ENCODE measurements at regions not wholly inside any gene's neighbourhood (a gene's known extent, or its start where the extent isn't known, plus 50 kb on each side); places are given as distances from the start of the nearest gene placed in this dataset.

GRCh38 chr14:76576047-76576741, 185.1 kb upstream of the VASH1 start:
- TF ChIP-seq POLR2AphosphoS5 (IDR thresholded peaks at IDR 0.05) (no peak), POLR2A (IDR thresholded peaks at IDR 0.05) (no peak), EP300 (IDR thresholded peaks at IDR 0.05) (no peak), CTCF (IDR thresholded peaks at IDR 0.05) (no peak)
- no peak for DNase-seq (ENCODE audit: low spot score in 2 of 2)
- Histone ChIP-seq H3K27me3 (peaks cover 8% of the 10 kb centered on the region), H3K4me3 (no peak overlapping the region), H3K36me3 (no peaks in the 10 kb centered on the region), H3K4me1 (peaks cover 4% of the 10 kb centered on the region), H3K9me3 (no peaks in the 10 kb centered on the region), H3K27ac (no peak overlapping the region)
- 61% methylated on average over 8 of the region's 8 CpGs for WGBS

- DNase-seq (ENCODE audit: low spot score in 2 of 2) = no peak
- WGBS = 97% methylated on average over 2 of the region's 2 CpGs
- Histone ChIP-seq H3K4me3 (no peak overlapping the region), H3K9me3 (no peaks in the 10 kb centered on the region), H3K4me1 (peaks cover 4% of the 10 kb centered on the region), H3K27me3 (peaks cover 7% of the 10 kb centered on the region), H3K36me3 (no peaks in the 10 kb centered on the region), H3K27ac (no peak overlapping the region)
- no peak for TF ChIP-seq POLR2AphosphoS5 (IDR thresholded peaks at IDR 0.05)
- TF ChIP-seq CTCF (IDR thresholded peaks at IDR 0.05) = no peak
- TF ChIP-seq POLR2A (IDR thresholded peaks at IDR 0.05) = no peak
- TF ChIP-seq EP300 (IDR thresholded peaks at IDR 0.05) = no peak
These were observed 184.2 kb upstream of the VASH1 start for GRCh38 chr14:76577090-76577489.

- Histone ChIP-seq H3K4me3 (no peak overlapping the region), H3K9me3 (no peaks in the 10 kb centered on the region), H3K27ac (no peak overlapping the region), H3K27me3 (peaks cover 5% of the 10 kb centered on the region), H3K36me3 (no peaks in the 10 kb centered on the region), H3K4me1 (peaks cover 4% of the 10 kb centered on the region)
- no peak for DNase-seq (ENCODE audit: low spot score in 2 of 2)
- 84% methylated on average over 3 of the region's 3 CpGs for WGBS
- TF ChIP-seq EP300 (IDR thresholded peaks at IDR 0.05) (no peak), CTCF (IDR thresholded peaks at IDR 0.05) (no peak), POLR2A (IDR thresholded peaks at IDR 0.05) (no peak)
These were observed 183.4 kb upstream of the VASH1 start for GRCh38 chr14:76577837-76578236.

- no peak for DNase-seq (ENCODE audit: low spot score in 2 of 2)
- no peaks in the 10 kb centered on the region for H3K9me3 ChIP-seq
- H3K27ac ChIP-seq = no peak overlapping the region
- H3K27me3 ChIP-seq = no peaks in the 10 kb centered on the region
- no peaks in the 10 kb centered on the region for H3K4me1 ChIP-seq
- 91% methylated on average over 2 of the region's 2 CpGs for WGBS
- no peak overlapping the region for H3K4me3 ChIP-seq
- no peaks in the 10 kb centered on the region for H3K36me3 ChIP-seq
- TF ChIP-seq POLR2A (IDR thresholded peaks at IDR 0.05) (no peak), EP300 (IDR thresholded peaks at IDR 0.05) (no peak), CTCF (IDR thresholded peaks at IDR 0.05) (no peak), POLR2AphosphoS5 (IDR thresholded peaks at IDR 0.05) (no peak)
These were observed 180.9 kb upstream of the VASH1 start for GRCh38 chr14:76580399-76580798.

- DNase-seq (ENCODE audit: low spot score in 2 of 2) = no peak
- Histone ChIP-seq H3K4me3 (no peak overlapping the region), H3K36me3 (no peaks in the 10 kb centered on the region), H3K4me1 (no peaks in the 10 kb centered on the region), H3K27me3 (no peaks in the 10 kb centered on the region), H3K27ac (no peak overlapping the region), H3K9me3 (no peaks in the 10 kb centered on the region)
- WGBS = 95% methylated on average over 1 of the region's 1 CpG
- no peak for TF ChIP-seq POLR2A (IDR thresholded peaks at IDR 0.05)
- no peak for TF ChIP-seq POLR2AphosphoS5 (IDR thresholded peaks at IDR 0.05)
- TF ChIP-seq CTCF (IDR thresholded peaks at IDR 0.05) = no peak
- TF ChIP-seq EP300 (IDR thresholded peaks at IDR 0.05) = no peak
These were observed 180.3 kb upstream of the VASH1 start for GRCh38 chr14:76580967-76581366.

Data from suprapubic skin (tissue), 4 donors.